Islet precursor cell (in vitro differentiated cells): ENCODE measurements at regions not wholly inside any gene's neighbourhood (a gene's known extent, or its start where the extent isn't known, plus 50 kb on each side); places are given as distances from the start of the nearest gene placed in this dataset.

Source experiments
- DNase-seq: peaks from one replicate; pipeline ENCODE4 v3.0.0-alpha.2; 2018

- no peak for DNase-seq
Measured at GRCh38 chr12:106004289-106004688, 134.5 kb downstream of the NUAK1 start.

GRCh38 chr12:106006382-106006781 lies 132.4 kb downstream of the NUAK1 start:
- DNase-seq = no peak

GRCh38 chr12:106006940-106007339 lies 131.8 kb downstream of the NUAK1 start:
- no peak for DNase-seq

GRCh38 chr12:106010741-106011140 lies 128.0 kb downstream of the NUAK1 start:
- no peak for DNase-seq
